ENCODE measurements at regions not wholly inside any gene's neighbourhood (a gene's known extent, or its start where the extent isn't known, plus 50 kb on each side); places are given as distances from the start of the nearest gene placed in this dataset.

DNA sequence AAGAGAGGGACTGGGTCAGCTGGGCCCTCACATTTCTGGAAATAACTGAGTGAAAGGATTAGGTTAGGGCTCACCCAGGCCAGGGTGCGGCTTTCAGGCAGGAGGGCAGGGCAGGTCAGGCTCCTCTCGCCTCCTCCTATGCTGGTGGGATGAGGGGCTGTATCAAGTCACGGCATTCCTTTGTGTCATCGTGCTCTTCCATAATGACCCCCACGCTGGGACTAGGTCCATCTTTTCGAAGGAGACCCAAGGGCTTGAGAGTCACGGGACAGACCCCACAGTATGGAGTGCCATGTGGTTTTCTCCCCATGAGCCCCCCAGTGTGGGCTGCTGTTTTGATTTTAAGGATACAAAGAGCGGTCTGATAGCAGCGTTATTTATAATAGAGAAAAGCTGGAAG, 137.8 kb upstream of the COPS8 start:
- FAIRE-seq (no peak), DNase-seq (ENCODE audit: insufficient read length, low spot score) (no peak)
- TF ChIP-seq SPI1 (IDR thresholded peaks at IDR 0.05; ENCODE audit: low read depth, low read length) (no peak), TAF1 (IDR thresholded peaks at IDR 0.05; ENCODE audit: low read depth, low read length) (no peak), POLR2AphosphoS5 (IDR thresholded peaks at IDR 0.05; ENCODE audit: low read depth, low read length) (no peak), PAX5 (IDR thresholded peaks at IDR 0.05; ENCODE audit: insufficient read depth, low read length, severe bottlenecking) (no peak), POLR2A (IDR thresholded peaks at IDR 0.05; ENCODE audit: low read depth, low read length) (no peak), POU2F2 (IDR thresholded peaks at IDR 0.05; ENCODE audit: low read depth, low read length) (no peak)

DNA sequence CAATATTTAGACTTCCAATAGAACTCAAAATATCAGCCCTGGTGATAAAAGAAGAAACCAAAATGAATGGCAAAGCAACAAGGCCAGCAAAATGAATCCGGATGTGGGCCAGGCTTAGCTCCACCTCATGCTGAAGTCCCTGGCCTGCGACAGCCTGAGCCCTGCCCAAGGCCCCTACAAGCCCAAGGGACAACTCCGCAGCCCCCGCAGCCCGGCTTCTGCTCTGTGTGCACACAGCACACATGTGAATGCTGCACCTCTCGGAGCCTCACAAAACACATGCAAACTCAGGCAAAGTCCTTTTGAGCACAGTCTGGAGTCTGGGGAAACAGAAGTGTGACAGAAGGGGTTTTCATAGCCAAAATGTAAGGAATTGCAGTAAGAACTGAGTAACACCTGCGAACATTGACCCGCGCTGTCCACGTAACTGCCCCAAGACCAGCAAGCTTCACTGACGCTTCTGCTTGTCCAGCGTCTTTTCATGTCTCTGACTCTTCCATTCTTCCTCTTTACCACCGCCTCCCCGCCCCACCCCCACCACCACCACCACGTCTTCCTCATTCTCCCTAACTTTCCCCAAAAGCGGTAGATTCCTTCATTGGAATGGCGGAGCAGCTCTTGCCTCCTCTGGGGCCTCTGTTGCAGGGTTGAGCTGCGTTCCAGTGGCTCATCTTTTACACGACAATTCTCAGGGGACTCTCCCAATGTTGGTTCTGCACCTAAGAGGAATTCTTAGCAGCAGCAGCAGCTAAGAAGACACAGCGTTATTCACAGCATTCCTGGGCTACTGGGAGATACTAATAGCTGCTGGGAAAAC, 136.4 kb upstream of the COPS8 start:
- DNase-seq (ENCODE audit: insufficient read length, low spot score): no peak
- TF ChIP-seq SPI1 (IDR thresholded peaks at IDR 0.05; ENCODE audit: low read depth, low read length) (no peak), TAF1 (IDR thresholded peaks at IDR 0.05; ENCODE audit: low read depth, low read length) (no peak), PAX5 (IDR thresholded peaks at IDR 0.05; ENCODE audit: insufficient read depth, low read length, severe bottlenecking) (no peak), POLR2A (IDR thresholded peaks at IDR 0.05; ENCODE audit: low read depth, low read length) (no peak), POU2F2 (IDR thresholded peaks at IDR 0.05; ENCODE audit: low read depth, low read length) (no peak), POLR2AphosphoS5 (IDR thresholded peaks at IDR 0.05; ENCODE audit: low read depth, low read length) (no peak)
- FAIRE-seq: no peak

DNA sequence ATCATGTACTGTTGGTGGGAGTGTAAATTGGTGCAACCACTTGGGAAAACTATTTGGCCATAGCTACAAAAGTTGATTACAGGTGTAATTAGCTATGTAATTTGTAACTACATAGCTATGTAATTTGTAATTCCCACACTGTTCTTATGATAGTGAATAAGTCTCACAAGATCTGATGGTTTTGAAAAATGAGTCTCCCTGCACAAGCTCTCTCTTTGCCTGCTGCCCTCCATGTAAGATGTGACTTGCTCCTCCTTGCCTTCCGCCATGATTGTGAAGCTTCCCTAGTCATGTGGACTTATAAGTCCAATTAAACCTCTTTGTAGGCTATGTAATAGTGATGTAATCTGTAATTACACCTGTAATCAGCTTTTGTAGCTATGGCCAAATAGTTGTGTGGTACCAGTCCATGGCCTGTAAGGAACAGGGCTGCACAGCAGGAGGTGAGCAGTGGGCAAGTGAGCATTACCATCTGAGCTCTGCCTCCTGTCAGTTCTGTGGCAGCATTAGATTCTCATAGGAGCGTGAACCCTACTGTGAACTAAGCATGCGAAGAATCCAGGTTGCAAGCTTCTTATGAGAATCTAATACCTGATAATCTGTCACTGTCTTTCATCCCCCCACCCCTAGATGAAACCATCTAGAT, 133.7 kb upstream of the COPS8 start:
- DNase-seq (ENCODE audit: insufficient read length, low spot score) (no peak), FAIRE-seq (no peak)
- no peak for TF ChIP-seq POLR2A (IDR thresholded peaks at IDR 0.05; ENCODE audit: low read depth, low read length)
- no peak for TF ChIP-seq TAF1 (IDR thresholded peaks at IDR 0.05; ENCODE audit: low read depth, low read length)
- no peak for TF ChIP-seq POLR2AphosphoS5 (IDR thresholded peaks at IDR 0.05; ENCODE audit: low read depth, low read length)
- no peak for TF ChIP-seq POU2F2 (IDR thresholded peaks at IDR 0.05; ENCODE audit: low read depth, low read length)
- no peak for TF ChIP-seq PAX5 (IDR thresholded peaks at IDR 0.05; ENCODE audit: insufficient read depth, low read length, severe bottlenecking)
- TF ChIP-seq SPI1 (IDR thresholded peaks at IDR 0.05; ENCODE audit: low read depth, low read length): no peak

DNA sequence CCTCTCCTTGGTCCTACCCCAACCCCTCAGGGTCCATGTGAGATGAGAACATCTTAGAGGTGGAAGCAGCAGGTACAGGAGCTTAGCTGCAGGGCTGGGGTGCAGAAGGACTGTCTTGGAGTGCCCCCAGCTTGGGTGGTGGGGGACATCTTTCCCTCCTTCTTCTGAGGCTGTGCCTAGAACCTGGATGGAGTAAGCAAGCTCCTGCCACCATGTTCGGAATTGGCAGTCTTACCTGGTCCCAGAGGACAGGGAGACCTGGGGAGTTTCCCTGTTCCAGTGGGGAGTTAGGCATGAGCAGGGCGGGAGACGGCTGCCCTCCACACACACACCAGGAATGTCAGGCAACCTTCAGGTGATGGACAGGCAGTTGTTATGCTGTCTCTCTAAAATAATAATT, 131.0 kb upstream of the COPS8 start:
- FAIRE-seq (no peak), DNase-seq (ENCODE audit: insufficient read length, low spot score) (no peak)
- TF ChIP-seq SPI1 (IDR thresholded peaks at IDR 0.05; ENCODE audit: low read depth, low read length) (no peak), POLR2A (IDR thresholded peaks at IDR 0.05; ENCODE audit: low read depth, low read length) (no peak), PAX5 (IDR thresholded peaks at IDR 0.05; ENCODE audit: insufficient read depth, low read length, severe bottlenecking) (no peak), TAF1 (IDR thresholded peaks at IDR 0.05; ENCODE audit: low read depth, low read length) (no peak), POLR2AphosphoS5 (IDR thresholded peaks at IDR 0.05; ENCODE audit: low read depth, low read length) (no peak), POU2F2 (IDR thresholded peaks at IDR 0.05; ENCODE audit: low read depth, low read length) (no peak)

DNA sequence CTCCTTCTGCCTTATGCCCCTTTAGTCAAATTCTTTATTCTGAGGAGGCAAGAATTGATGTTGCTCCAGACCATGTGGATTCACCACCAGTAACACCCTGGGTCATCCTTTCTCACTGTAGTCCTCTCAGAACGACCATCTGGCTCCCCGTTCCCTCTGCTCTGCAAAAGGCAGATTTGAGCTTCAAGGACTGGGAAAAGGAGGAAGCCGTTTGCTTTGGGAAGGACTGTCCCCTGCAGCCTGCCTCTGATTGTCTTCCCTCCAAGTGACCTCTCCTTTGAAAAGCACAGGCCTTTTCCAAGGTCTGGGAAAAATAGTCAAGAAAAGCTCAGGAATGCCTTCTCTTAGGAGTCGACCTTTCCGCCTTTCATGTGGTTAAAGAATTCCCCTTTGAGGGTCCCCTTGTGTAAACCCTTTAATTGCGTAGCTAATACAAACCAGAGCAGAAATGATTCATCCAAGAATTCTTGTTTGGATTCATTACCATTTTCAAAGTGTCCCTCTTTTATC, 130.1 kb upstream of the COPS8 start:
- TF ChIP-seq PAX5 (IDR thresholded peaks at IDR 0.05; ENCODE audit: insufficient read depth, low read length, severe bottlenecking) (no peak), POLR2A (IDR thresholded peaks at IDR 0.05; ENCODE audit: low read depth, low read length) (no peak), POU2F2 (IDR thresholded peaks at IDR 0.05; ENCODE audit: low read depth, low read length) (no peak), POLR2AphosphoS5 (IDR thresholded peaks at IDR 0.05; ENCODE audit: low read depth, low read length) (no peak), SPI1 (IDR thresholded peaks at IDR 0.05; ENCODE audit: low read depth, low read length) (no peak), TAF1 (IDR thresholded peaks at IDR 0.05; ENCODE audit: low read depth, low read length) (no peak)
- DNase-seq (ENCODE audit: insufficient read length, low spot score): no peak
- no peak for FAIRE-seq

DNA sequence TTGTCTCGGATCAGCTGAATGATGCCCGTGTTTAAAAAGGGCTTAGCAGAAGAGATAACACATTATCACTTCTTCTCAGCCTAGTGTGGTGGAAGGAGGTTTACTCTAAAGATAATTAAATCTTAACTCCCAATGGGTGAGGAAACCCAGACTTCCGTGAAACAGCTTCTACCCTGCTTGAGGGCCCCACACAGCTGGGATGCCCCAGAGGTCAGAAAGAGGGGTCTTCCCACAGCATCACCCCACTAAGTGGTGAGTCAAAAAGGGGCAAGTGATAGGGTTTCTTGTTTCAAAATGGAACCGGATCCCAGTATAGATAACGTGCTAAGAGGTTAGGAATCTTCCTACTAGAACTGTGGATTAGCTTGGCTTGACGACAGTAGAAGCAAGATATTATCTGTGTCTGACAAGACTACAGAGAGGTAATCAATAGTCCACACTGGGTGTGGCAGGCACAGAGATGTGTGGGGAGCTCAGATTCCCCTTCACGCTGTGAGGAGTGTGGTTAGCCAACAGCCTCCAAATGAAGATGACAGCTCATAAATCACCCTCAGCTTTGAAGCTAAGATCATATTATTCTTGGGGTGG, 129.6 kb upstream of the COPS8 start:
- no peak for FAIRE-seq
- TF ChIP-seq POLR2AphosphoS5 (IDR thresholded peaks at IDR 0.05; ENCODE audit: low read depth, low read length) (no peak), POLR2A (IDR thresholded peaks at IDR 0.05; ENCODE audit: low read depth, low read length) (no peak), POU2F2 (IDR thresholded peaks at IDR 0.05; ENCODE audit: low read depth, low read length) (no peak), PAX5 (IDR thresholded peaks at IDR 0.05; ENCODE audit: insufficient read depth, low read length, severe bottlenecking) (no peak), TAF1 (IDR thresholded peaks at IDR 0.05; ENCODE audit: low read depth, low read length) (no peak), SPI1 (IDR thresholded peaks at IDR 0.05; ENCODE audit: low read depth, low read length) (no peak)
- DNase-seq (ENCODE audit: insufficient read length, low spot score): no peak

DNA sequence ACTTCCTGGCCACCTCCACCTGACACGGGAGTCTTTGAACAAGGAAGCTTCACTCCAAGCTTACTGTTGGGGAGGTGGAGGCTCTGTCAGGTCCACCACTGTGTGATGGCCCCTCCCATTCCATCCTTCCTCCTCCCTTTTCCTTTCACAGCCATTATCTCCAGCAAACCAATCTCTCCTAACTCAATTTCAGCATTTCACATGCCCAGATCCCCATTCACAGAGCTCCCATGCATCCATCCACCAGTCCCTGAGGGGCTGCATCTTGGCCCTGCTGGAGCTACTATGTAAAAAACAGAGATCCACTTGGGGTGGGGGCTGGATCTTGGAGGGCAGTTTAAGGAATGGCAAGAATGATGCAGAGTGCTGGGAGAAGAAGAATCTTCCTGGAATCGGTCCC, 129.0 kb upstream of the COPS8 start:
- DNase-seq (ENCODE audit: insufficient read length, low spot score): no peak
- TF ChIP-seq POLR2AphosphoS5 (IDR thresholded peaks at IDR 0.05; ENCODE audit: low read depth, low read length): no peak
- no peak for TF ChIP-seq SPI1 (IDR thresholded peaks at IDR 0.05; ENCODE audit: low read depth, low read length)
- TF ChIP-seq POU2F2 (IDR thresholded peaks at IDR 0.05; ENCODE audit: low read depth, low read length): no peak
- no peak for TF ChIP-seq POLR2A (IDR thresholded peaks at IDR 0.05; ENCODE audit: low read depth, low read length)
- TF ChIP-seq TAF1 (IDR thresholded peaks at IDR 0.05; ENCODE audit: low read depth, low read length): no peak
- no peak for FAIRE-seq

DNA sequence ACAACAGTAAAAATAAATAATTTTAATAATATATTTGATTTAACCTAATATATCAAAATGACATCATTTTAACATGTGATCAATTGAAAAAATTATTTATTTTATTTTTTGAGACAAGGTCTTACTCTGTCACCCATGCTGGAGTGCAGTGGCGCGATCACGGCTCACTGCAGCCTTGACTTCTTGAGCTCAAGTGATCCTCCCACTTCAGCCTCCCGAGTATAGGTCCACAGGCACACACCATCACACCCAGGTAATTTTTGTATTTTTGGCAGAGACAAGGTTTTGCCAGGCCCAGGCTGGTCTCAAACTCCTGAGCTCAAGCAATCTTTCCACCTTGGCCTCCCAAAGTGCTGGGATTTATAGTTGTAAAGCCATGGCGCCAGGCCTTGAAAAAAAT, 126.7 kb upstream of the COPS8 start:
- no peak for TF ChIP-seq SPI1 (IDR thresholded peaks at IDR 0.05; ENCODE audit: low read depth, low read length)
- no peak for TF ChIP-seq POLR2A (IDR thresholded peaks at IDR 0.05; ENCODE audit: low read depth, low read length)
- no peak for TF ChIP-seq TAF1 (IDR thresholded peaks at IDR 0.05; ENCODE audit: low read depth, low read length)
- no peak for TF ChIP-seq POU2F2 (IDR thresholded peaks at IDR 0.05; ENCODE audit: low read depth, low read length)
- TF ChIP-seq POLR2AphosphoS5 (IDR thresholded peaks at IDR 0.05; ENCODE audit: low read depth, low read length): no peak
- no peak for TF ChIP-seq PAX5 (IDR thresholded peaks at IDR 0.05; ENCODE audit: insufficient read depth, low read length, severe bottlenecking)
- FAIRE-seq: no peak

DNA sequence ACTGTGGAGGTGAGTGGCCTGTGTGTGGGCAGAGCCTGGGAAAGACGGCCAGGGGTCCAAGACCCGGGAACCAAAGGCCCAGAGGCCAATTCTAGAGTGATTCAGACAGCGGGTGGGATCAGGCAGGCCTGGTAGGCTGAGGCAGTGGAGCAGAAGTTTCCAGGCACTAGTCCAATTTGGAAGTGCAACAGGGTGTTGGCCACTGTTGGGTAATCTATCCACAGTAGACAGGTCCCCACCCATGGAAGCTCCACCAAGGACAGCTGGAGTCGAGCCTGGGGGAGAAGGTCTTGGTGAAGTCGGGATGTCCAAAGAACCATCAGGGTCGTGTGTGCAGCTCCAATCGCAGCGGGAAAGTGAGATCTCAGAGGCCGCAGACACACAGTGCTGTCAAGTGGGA, 125.8 kb upstream of the COPS8 start:
- FAIRE-seq: no peak

More for the DNA sequence above, 126.7 kb upstream of the COPS8 start:
- DNase-seq (ENCODE audit: insufficient read length, low spot score): no peak

More for the DNA sequence above, 125.8 kb upstream of the COPS8 start:
- TF ChIP-seq POLR2A (IDR thresholded peaks at IDR 0.05; ENCODE audit: low read depth, low read length) (no peak), TAF1 (IDR thresholded peaks at IDR 0.05; ENCODE audit: low read depth, low read length) (no peak), PAX5 (IDR thresholded peaks at IDR 0.05; ENCODE audit: insufficient read depth, low read length, severe bottlenecking) (no peak)
- no peak for DNase-seq (ENCODE audit: insufficient read length, low spot score)
